Mesothelial cell of epicardium (in vitro differentiated cells): ENCODE measurements at regions not wholly inside any gene's neighbourhood (a gene's known extent, or its start where the extent isn't known, plus 50 kb on each side); places are given as distances from the start of the nearest gene placed in this dataset.

Source experiments
- DNase-seq, 2 experiments: peaks; one replicate each; pipeline ENCODE4 v3.0.0; 2021; ENCODE audit warnings: low spot score in 2 of 2; ENCODE audit not compliant: unreplicated experiment in 2 of 2
- H3K27ac Mint-ChIP-seq: 2 replicates; pipeline ENCODE4 v1.8.0; 2021; ENCODE audit warnings: mixed read lengths
- H3K27me3 Mint-ChIP-seq: 2 replicates; pipeline ENCODE4 v1.8.0; 2021; ENCODE audit warnings: low read depth, mixed read lengths
- H3K36me3 Mint-ChIP-seq: 2 replicates; pipeline ENCODE4 v1.8.0; 2021; ENCODE audit warnings: mixed read lengths
- H3K4me1 Mint-ChIP-seq: 2 replicates; pipeline ENCODE4 v1.8.0; 2021; ENCODE audit warnings: mixed read lengths
- H3K4me3 Mint-ChIP-seq: 2 replicates; pipeline ENCODE4 v1.8.0; 2021; ENCODE audit warnings: mild to moderate bottlenecking, moderate library complexity, mixed read lengths
- H3K9me3 Mint-ChIP-seq: 2 replicates; pipeline ENCODE4 v1.8.0; 2021; ENCODE audit warnings: mixed read lengths
- TF ChIP-seq, protein P1 (sequence below): fragments of 200-600 bp; sonication (generic); IDR thresholded peaks from one replicate; pipeline ENCODE4 v1.5.0; 2021; ENCODE audit warnings: antibody characterized with exemption; ENCODE audit not compliant: unreplicated experiment

DNA sequence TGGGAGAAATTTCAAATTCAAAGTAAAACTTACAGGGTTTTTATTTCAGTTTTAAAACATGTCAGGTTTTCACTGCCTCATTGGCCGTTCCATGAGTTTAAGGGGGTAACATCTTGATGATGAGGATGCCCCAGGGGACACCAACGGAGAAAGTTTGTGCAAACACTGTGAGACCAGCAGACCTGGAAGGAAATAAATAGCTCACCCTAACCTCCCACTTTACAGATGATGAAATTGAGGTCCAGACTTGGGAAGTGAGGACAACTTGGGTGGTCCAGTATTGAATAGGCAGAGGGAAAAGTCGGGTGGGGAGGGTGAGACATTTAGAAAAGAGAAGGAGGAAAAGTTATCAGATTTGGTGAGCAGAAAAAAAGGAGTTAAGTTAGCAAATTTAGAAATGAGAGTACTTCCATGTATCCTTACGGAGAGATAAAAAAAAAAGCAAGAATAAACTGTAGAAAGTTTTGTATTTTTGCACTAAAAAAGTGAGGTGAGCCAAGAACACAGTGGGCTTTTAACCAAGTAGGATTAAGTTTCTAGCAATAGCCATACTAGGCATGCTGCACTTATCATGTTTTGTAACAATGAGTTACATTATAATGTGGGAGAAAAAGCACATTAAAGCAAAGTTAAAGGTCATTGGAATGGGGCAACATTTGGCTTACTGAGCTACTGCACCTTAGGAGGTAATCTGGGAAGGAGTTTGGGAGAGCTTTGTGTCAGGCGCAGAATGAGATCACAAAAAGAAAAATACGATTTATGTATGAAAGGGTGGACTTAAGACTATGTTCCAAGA lies 125.1 kb downstream of the GAS1 start:
- Mint-ChIP-seq H3K27me3 (peaks cover 2% of the 10 kb centered on the region), H3K4me3 (no peak overlapping the region), H3K9me3 (peaks cover 15% of the 10 kb centered on the region), H3K36me3 (no peaks in the 10 kb centered on the region), H3K27ac (no peak overlapping the region), H3K4me1 (peaks cover 7% of the 10 kb centered on the region)
- DNase-seq: no peak
- TF ChIP-seq, protein P1, sequence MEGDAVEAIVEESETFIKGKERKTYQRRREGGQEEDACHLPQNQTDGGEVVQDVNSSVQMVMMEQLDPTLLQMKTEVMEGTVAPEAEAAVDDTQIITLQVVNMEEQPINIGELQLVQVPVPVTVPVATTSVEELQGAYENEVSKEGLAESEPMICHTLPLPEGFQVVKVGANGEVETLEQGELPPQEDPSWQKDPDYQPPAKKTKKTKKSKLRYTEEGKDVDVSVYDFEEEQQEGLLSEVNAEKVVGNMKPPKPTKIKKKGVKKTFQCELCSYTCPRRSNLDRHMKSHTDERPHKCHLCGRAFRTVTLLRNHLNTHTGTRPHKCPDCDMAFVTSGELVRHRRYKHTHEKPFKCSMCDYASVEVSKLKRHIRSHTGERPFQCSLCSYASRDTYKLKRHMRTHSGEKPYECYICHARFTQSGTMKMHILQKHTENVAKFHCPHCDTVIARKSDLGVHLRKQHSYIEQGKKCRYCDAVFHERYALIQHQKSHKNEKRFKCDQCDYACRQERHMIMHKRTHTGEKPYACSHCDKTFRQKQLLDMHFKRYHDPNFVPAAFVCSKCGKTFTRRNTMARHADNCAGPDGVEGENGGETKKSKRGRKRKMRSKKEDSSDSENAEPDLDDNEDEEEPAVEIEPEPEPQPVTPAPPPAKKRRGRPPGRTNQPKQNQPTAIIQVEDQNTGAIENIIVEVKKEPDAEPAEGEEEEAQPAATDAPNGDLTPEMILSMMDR: no peak

DNA sequence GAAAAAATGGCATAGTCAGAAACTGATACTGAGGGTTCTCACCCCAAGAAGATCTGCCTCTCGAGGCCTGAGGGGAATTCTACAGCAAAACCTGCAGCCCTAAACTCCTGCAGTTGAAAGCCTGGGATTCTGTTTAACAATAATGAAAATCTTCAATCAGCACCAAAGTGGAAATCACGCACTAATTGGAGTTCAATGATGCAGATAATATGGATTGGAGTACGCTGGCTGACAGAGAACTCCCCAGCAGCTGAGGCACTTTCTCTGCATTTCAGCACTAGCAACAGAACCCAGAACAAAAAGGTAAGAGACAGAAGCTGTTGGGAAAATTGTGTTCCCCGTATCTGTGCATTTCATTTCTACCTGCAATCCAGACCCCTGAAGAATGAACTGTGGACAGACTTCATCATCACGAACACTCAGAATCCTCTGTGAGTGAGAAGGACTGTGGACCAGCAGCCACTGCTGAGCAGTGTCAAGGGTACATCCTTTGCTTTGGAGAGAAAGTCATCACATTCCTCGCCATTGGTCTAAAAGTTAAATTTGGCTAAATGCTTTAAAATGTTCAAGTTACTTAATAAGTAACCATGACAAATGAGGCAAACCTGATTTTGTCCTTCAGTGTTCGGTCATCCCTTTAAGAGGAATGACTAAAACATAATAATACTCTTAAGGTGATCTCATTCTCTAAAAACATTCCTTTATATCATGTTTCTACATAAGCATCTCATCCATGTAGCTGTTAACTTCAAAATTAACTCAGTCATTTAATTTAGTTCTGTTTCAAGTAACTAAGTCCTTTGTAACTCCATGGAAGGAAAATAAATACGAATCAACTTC lies 126.1 kb downstream of the GAS1 start:
- Mint-ChIP-seq H3K9me3 (peaks cover 15% of the 10 kb centered on the region), H3K4me1 (peaks cover 7% of the 10 kb centered on the region), H3K27ac (no peak overlapping the region), H3K36me3 (no peaks in the 10 kb centered on the region), H3K4me3 (no peak overlapping the region), H3K27me3 (no peaks in the 10 kb centered on the region)
- TF ChIP-seq, protein P1: no peak
- no peak for DNase-seq

DNA sequence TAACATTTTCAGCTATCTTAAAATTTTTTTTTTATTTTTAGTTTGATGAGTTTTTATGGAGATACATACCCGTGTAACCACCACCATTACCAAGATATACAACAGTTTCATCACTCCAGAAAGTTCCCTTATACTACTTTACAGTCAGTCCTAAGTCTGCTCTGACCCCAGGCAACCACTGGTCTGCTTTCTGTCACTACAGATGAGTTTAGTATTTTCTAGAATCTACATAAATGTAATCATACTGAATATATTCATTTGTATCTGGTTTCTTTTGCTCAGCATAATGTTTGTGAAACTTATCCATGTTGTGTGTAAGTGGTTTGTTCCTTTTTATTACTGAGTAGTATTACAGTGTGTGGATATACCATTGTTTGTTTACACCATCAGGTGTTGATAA lies 127.8 kb downstream of the GAS1 start:
- Mint-ChIP-seq H3K36me3 (no peaks in the 10 kb centered on the region), H3K27ac (no peak overlapping the region), H3K4me1 (peaks cover 7% of the 10 kb centered on the region), H3K9me3 (peaks cover 11% of the 10 kb centered on the region), H3K4me3 (no peak overlapping the region), H3K27me3 (no peaks in the 10 kb centered on the region)
- DNase-seq: no peak
- TF ChIP-seq, protein P1: no peak

DNA sequence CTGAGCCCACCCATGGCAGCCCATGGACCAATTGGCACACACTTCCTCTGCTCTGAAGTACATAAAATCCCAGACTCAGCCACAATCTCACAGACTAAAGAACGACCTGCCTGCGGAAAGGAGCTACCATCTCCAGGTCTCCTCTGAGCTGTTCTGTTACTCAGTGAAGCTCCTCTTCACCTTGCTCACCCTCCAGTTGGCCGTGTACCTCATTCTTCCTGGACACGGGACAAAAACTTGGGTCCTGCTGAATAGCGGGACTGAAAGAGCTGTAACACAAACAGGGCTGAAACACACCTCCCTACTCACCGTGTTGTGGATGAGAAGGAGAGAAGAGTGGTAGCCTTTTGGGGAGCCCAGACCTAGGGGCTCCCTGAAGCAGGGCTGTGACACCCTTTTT lies 128.7 kb downstream of the GAS1 start:
- no peak for DNase-seq
- no peaks in the 10 kb centered on the region for H3K36me3 Mint-ChIP-seq
- H3K27ac Mint-ChIP-seq: no peak overlapping the region
- TF ChIP-seq, protein P1: no peak
- H3K27me3 Mint-ChIP-seq: no peaks in the 10 kb centered on the region
- peaks cover 7% of the 10 kb centered on the region for H3K4me1 Mint-ChIP-seq
- no peak overlapping the region for H3K4me3 Mint-ChIP-seq
- H3K9me3 Mint-ChIP-seq: peaks cover 11% of the 10 kb centered on the region

DNA sequence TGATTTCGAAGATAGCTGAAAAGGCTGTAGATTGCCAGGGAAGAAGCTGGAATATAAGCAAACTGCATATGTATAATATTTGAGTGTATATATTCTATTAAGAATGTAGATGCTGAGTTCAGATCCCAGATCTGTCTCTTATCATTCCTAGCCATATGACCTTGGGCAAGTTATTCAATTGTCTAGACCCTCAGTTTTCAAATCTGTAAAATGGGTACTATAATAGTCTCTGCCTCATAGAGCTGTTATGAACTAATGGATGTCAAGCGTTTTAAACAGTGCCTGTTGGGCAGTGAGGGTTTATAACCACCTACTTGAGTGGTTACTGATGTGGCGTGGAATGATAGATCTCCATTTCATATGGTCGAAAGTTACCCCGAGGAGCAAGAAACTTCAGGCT lies 130.4 kb downstream of the GAS1 start:
- Mint-ChIP-seq H3K9me3 (peaks cover 4% of the 10 kb centered on the region), H3K36me3 (no peaks in the 10 kb centered on the region), H3K4me3 (no peak overlapping the region), H3K27ac (no peak overlapping the region), H3K4me1 (peaks cover 7% of the 10 kb centered on the region), H3K27me3 (no peaks in the 10 kb centered on the region)
- TF ChIP-seq, protein P1: no peak
- DNase-seq: no peak
